HG03439 (cell line): ENCODE measurements at regions not wholly inside any gene's neighbourhood (a gene's known extent, or its start where the extent isn't known, plus 50 kb on each side); places are given as distances from the start of the nearest gene placed in this dataset.
"Not testable (repeated sequence)": the region's sequence is repeated elsewhere in the genome, so short reads cannot be mapped to it uniquely, and the experiment has no call there.

Experiments
- ATAC-seq: cut with Tn5 transposase; IDR thresholded peaks from one replicate; pipeline ENCODE4 v1.9.1; 2021; ENCODE audit warnings: mild to moderate bottlenecking, moderate library complexity; ENCODE audit not compliant: unreplicated experiment

GRCh38 chr11:28838741-28839140, 730.6 kb downstream of the METTL15 start:
- no peak for ATAC-seq

- no peak for ATAC-seq
Measured at GRCh38 chr11:28837599-28837998, 729.4 kb downstream of the METTL15 start.

GRCh38 chr11:28836285-28837081, 728.3 kb downstream of the METTL15 start:
- no peak for ATAC-seq

GRCh38 chr11:28835790-28836189, 727.6 kb downstream of the METTL15 start:
- ATAC-seq: no peak

GRCh38 chr11:28835317-28835716, 727.1 kb downstream of the METTL15 start:
- ATAC-seq: no peak

GRCh38 chr11:28834877-28835276, 726.7 kb downstream of the METTL15 start:
- no peak for ATAC-seq

GRCh38 chr11:28833670-28834069, 725.5 kb downstream of the METTL15 start:
- no peak for ATAC-seq

- ATAC-seq: no peak
Measured at GRCh38 chr11:28833169-28833568, 725.0 kb downstream of the METTL15 start.

GRCh38 chr11:28826807-28827206, 718.6 kb downstream of the METTL15 start:
- no peak for ATAC-seq

GRCh38 chr11:28822576-28822975, 714.4 kb downstream of the METTL15 start:
- no peak for ATAC-seq

- no peak for ATAC-seq
Measured at GRCh38 chr11:28820296-28820989, 712.3 kb downstream of the METTL15 start.

- no peak for ATAC-seq
Measured at GRCh38 chr11:28819741-28820140, 711.6 kb downstream of the METTL15 start.

GRCh38 chr11:28815110-28815509, 706.9 kb downstream of the METTL15 start:
- ATAC-seq: no peak

- no peak for ATAC-seq
Measured at GRCh38 chr11:28808771-28809170, 700.6 kb downstream of the METTL15 start.

- ATAC-seq: no peak
Measured at GRCh38 chr11:28799316-28799715, 691.1 kb downstream of the METTL15 start.

GRCh38 chr11:28798286-28798685, 690.1 kb downstream of the METTL15 start:
- ATAC-seq: no peak

GRCh38 chr11:28797536-28797935, 689.3 kb downstream of the METTL15 start:
- no peak for ATAC-seq

GRCh38 chr11:28794405-28794804, 686.2 kb downstream of the METTL15 start:
- ATAC-seq: no peak

- no peak for ATAC-seq
Measured at GRCh38 chr11:28793282-28793738, 685.1 kb downstream of the METTL15 start.

- no peak for ATAC-seq
Measured at GRCh38 chr11:28792856-28793255, 684.7 kb downstream of the METTL15 start.

- ATAC-seq: not testable (repeated sequence)
Measured at GRCh38 chr11:28787897-28788296, 679.7 kb downstream of the METTL15 start.

GRCh38 chr11:28777126-28777525, 668.9 kb downstream of the METTL15 start:
- no peak for ATAC-seq
